ENCODE measurements at regions not wholly inside any gene's neighbourhood (a gene's known extent, or its start where the extent isn't known, plus 50 kb on each side); places are given as distances from the start of the nearest gene placed in this dataset.

GRCh38 chr10:30762620-30763019 lies 133.1 kb upstream of the LYZL2 start:
- TF ChIP-seq CTCF (IDR thresholded peaks at IDR 0.05) (no peak), POLR2A (IDR thresholded peaks at IDR 0.05) (no peak)
